ENCODE measurements at regions not wholly inside any gene's neighbourhood (a gene's known extent, or its start where the extent isn't known, plus 50 kb on each side); places are given as distances from the start of the nearest gene placed in this dataset.

DNA sequence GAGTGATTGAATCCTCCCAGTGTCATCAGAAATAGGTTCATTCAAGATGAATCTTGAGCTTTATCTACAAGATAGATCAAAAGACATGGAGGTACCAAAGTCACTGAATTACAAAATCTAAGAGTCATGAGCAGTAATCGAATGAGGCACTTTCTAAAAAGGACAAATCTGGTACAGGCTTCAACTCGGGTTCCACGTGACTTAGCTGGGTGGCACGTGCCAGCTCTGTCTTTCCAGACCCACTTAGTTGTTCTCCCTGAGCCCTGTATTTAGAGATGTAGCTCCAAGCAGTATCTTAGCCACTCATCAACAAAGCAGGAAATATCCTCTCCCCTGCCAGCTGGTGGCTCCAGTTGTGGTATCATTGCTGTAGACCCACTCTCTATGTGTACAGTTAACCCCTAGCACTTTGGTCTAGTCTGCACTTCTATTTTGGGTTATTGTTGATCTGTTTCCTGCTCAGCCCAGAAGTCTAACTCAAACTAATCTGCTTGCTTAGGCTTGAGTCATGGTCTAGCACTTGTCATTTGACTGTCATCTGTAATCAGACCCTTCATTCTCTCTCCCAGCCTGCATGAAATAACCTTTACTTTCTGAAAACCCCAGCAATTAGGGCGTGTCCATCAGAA lies 528.7 kb downstream of the ETS1 start:
- no peak for DNase-seq

DNA sequence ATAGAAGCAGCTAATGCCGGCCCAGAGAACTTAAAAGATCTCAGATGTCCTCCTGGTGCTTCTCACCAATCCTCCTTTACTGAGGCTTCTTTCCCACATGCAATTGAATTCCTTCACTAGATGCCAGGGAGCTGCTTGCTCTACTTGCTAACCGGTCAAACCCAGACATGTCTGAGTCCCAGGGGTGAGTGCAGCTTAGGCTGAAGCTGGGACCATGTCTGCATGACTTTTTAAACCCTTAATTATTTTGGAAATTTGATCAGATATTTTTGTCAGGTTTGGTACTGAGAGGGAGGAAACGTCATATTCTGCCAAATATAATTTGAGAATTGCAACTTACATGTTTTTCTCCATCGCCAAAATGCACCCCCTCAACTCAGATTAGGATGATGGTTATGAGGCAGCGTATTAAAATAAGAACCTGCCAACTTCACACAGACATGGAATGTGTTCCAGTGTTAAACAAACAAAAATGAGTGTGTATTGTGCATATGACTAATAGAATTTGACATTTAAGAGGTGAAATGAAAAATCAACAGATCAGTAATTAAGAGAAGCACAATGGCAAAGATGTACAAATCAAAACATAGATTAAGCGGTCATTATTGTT lies 529.5 kb downstream of the ETS1 start:
- DNase-seq: no peak

DNA sequence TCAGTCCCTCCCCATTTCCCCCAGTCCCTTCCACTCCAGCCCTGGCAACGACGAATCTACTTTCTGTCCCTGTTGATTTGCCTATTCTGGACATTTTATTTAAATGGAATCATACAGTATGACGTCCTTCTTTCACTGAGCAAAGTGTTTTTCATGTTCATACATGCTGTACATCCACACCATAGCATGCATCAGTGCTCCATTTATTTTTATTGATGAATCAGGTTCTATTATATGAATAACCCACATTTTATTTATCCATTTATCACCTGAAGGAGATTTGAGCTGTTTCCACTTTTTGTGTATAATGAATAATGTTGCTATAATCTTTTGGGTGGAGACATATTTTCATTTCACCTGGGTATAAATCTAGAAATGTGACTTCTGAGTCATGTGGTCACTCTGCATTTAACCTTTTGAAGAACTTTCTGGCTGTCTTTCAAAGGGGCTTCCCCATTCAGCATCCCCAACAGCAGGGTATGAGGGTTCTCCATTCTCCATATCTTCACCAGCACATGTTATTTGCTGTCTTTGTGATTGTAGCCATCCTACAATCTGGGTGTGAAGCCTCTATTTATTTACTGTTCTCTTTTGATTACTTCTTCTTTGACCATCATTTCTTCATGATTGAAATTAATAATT lies 531.7 kb downstream of the ETS1 start:
- DNase-seq: no peak

DNA sequence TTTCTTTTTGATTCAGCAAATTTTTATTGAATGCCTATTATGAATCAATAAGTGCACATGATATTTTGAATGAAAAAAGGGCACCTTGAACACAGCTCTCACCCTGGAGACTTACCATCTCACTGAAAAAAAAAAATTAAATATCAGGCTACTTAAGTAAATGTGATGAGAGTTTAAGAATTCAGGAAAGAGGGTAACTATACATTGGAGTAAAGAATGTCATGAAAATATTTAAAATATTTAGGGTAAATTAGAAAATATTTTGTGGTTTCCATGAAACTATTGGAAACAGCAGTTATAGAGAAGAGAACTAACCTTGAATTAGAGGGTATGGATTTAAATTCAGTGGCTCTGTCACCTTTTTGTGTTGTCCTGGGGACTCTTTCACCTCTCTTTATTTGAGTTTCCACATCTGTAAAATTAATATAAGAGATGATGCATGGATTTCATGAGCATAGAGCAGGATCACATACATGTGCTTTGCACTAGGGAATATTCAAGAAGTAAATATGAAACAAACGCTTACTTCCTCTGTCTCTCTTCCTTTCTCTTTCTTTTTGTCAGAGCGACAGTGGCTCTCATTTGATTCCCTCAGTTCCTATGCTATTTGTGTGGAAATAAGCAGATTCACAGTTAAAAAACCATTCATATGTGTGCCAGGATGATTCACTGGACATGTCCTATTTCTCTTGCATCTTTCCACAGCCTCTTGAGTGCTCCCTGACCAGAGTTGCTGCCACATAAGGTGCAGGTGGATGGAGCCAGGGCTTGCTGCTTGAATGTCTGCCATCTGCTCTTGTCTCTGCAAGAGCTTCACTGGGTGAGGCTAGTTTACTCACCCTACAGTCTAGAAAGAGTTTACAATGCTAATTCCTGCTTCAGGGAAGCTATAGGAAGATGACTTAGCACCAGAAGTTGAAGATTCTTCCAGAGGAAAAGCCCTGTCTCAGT lies 533.1 kb downstream of the ETS1 start:
- peak; percentile 58 for DNase-seq

DNA sequence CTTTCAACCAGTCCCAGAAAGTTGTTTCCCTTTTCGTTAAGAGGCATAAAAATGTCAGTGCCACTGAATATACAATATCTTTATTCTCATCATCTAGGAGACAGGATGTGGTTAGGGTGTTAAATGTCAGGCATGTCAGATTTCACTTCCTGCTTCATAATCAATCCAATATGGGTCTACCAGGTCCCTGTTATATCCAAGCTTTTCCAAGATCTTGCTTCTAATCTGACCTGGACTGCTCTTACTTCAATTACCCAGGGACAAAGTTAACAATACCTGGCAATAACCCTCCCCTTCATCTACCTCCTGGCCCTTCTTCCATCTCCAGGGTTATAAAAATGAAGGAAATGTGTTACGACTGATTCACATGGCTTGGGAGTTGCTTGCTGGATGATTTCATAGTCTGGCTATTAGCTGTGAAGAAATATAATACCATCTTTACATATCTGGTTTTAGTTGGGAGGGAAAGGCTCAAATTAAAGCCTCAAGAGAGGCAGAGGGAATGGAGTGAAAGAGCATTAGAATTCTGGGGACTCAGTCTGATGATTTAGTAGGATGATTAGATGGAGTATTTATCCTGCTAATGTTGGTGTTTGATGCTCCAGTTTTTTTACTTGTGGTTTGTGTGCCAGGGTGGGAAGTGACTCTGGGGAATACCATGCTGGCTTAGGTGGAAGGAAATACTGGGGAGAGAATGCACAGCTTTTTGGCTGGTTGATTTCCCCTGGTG lies 534.3 kb downstream of the ETS1 start:
- DNase-seq: peak; percentile 93

DNA sequence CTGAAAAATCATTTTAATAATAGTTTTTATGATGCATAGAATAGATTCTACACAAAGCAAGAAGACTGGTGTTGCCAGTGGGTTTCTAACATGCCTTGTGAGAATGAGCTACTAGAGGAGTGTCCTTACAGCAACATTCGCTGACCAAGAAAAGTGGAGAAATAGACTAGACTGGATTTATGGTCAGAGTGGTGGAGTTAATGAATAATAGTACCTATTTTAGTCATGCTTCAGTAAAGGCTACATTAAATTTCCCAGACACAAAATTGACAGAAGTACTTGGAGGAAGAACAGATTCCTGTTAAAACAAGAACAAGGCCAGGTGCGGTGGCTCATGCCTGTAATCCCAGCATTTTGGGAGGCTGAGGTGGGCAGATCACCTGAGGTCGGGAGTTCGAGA lies 539.2 kb downstream of the ETS1 start:
- DNase-seq: no peak

DNA sequence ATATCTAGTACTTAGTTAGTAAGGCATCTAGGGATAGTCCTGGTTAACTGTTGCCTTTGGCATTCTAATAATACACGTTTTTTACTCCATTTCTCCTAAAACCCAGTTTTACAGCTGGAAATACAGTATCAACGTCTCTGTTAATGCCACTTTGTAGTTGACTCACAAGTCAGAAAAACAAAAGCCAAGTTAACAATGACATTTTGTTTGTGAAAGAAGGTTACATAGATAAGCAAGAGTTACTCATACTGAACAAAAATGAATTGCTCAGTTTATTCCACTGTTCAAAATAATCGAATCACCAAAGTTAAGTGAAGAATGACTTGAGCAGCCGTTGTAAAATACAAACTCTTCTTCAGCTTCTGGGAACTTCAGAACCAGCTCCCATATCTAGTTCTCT lies 540.3 kb downstream of the ETS1 start:
- DNase-seq: no peak

DNA sequence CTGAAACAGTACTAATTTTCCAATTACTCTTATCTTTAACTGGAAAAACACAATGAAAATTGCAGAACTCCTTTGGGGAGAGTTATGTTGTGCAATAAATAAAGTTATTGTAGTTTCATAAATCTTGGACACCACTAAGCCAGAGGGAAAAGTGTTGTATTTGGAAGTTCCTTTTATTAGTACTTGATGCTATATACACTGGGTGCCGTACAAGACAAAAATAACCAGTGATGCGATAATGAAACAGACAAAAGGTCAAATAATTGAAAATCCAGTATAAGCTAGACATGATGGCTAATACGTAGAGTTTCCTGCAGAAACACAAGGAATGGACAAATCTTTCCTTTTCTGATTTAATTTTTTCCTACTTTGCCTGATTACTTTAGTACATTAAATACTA lies 541.1 kb downstream of the ETS1 start:
- no peak for DNase-seq

DNA sequence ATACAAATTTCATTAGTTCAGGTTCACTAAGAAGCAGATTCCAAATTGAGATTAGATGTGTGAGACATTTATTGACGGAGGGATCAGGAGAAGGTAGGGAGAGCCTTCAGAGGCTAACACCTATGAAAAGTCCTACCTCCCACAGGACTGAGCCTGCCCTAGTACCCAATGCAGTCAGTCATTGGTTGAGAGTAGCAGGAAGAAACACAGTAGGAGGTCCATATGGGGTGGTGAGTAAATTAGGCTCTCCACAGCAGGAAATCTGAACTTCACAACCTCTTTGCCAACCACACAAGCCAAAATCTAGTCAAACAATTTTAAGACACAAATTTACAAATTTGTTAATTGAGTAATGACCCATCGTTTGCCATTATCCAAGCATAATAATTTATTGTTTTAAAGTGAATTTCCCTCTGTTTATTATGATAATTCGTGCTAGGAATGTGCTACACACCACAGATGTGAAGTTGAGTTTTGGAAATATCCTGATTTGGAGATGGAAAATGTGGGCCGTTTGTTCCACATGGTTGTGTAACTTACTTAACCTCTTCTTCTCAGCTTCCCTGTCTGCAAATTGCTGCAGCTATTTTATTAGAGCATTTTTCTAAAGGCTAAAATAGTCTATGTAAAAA lies 542.1 kb downstream of the ETS1 start:
- DNase-seq: peak; percentile 29

DNA sequence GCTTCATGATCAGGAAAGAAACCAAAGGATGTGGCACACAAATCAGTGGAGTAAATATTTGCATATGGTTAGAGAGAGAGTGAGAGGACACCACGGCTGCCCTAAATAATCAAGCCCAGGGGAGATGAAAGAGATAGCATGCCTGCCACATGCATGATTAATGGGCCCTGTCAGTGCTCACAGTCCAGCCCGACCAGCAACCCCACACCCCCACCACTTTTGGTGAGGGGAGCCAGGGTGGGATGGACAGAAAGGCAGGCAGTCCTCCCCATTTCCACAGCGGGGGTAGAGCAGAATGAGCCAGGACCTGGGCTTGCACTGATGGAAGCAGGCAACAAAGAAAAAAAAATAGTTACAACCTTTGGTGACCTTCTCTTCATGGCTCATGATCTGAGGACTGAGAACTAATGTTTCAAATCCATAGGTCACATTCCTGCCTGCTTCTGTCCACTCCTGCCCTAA lies 545.0 kb downstream of the ETS1 start:
- no peak for DNase-seq

DNA sequence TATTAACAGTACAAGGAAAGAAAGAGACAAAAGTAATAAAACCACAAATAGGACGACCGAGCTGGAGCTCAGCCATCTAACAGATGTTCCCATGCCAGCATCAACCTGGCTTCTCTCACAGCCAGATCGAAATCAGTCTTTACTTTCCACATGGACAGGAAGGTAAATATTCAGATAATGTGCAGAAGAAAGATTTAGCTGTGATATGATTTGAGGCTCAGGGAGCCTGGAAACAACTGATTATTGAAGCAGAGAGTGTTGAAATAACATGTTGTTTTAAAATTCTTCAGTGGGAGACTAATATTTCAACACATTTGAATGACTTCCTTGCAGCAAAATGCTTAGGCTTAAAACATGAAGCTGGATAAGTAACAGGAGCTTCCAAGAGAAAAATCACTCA lies 546.8 kb downstream of the ETS1 start:
- DNase-seq: peak; percentile 72

DNA sequence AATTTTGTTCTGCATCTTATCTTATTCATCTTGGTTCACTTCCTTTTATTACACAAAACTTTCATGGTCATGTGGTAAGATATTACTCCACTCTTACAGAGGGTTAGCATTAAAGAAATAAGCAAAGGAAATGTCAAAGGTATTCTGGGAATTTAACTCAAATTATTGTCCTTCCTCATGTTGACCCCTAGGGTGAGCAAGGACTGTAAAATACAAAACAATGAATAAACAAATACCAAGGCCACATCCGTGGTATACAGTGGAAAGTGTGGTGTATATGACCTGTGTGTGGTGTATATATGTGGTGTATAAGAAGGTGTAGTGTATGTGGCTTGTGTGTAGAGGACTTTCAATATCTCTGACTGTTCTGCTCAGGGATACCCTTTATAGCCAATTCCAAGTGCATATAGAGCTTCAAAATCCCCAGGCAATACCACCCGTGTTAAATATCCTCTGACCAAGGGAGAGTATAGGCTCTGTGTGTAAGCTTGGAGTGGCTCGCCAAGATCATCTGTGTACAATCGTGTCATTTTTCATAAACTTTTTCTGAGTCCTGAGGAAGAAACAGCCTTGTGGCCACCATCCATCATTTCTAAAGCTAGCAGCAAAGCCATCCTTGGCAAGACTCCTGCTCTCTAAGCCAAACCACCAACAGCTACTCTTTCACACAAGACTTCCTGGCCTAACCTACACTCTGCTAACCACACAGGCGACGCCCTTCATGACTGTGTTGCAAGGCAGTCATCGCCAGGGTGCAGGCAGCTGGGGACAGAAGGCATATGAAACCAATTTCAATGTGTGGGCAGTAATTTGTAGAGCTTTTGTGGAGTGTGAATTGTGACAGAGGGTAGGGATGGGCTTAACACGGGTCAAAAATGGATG lies 548.0 kb downstream of the ETS1 start:
- DNase-seq: peak; percentile 97

DNA sequence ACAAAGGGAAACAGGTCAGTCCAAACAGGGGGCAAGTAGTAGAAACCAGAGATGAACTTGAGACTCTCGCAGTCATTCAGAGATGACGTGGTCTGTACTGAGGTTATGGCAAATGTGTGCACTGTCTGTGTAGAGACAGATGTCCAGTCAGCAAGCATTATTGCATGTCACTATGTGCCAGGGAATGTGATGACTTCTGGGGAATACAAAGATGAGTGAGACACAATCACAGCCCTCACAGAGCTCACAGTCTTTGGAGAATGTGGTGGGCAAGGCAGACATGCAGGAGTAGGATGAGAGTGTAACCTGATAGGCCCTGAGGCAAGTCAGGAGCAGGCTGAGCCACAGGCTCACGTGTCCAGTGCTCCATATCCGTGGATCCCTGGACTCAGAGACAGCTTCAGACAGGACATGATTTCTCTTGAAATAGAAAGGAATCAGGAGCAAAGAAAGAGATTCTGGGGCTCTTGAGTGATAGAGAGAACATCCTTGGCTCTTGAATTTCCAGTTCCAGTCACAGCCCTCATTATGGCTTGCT lies 550.7 kb downstream of the ETS1 start:
- DNase-seq: peak; percentile 43

DNA sequence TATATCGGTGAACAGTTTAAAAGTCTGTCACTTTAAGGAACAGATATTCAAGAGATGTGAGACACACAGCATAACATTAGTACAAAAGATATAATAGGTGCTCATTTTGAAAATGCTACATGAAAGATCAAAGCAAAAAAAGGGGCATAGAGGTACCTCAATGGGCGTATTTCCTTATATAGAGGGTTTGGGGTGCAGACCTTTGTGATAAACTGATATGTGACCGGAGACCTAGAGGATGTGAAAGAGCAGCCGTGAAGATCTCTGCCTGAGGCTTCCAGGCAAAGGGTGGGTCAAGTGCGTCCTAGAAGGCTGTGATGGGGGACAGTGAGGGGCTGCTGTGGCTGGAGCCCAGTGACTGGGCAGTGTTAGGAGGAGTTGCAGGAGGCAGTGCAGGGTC lies 551.4 kb downstream of the ETS1 start:
- no peak for DNase-seq

DNA sequence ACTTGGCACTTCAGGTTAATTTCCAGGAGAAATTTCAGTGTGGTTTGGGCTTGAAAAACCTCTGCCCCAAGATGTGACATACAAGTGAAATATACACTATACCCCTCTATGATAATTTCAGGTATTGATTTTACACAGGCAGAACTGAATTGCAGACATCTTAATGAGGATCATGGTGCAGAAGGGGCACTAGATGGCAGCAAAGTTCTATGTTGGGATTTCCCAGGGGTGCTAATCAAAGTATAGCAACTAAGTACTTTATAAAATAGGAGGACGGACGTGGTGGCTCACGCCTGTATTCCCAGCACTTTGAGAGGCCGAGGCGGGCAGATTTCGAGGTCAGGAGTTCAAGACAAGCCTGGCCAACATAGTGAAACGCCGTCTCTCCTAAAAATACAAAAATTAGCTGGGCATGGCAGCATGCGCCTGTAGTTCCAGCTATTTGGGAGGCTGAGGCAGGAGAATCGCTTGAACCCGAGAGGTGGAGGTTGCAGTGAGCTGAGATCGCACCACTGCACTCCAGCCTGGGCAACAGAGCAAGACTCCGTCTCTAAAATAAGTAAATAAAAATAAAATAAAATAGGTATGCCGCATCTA lies 555.7 kb downstream of the ETS1 start:
- peak; percentile 75 for DNase-seq

DNA sequence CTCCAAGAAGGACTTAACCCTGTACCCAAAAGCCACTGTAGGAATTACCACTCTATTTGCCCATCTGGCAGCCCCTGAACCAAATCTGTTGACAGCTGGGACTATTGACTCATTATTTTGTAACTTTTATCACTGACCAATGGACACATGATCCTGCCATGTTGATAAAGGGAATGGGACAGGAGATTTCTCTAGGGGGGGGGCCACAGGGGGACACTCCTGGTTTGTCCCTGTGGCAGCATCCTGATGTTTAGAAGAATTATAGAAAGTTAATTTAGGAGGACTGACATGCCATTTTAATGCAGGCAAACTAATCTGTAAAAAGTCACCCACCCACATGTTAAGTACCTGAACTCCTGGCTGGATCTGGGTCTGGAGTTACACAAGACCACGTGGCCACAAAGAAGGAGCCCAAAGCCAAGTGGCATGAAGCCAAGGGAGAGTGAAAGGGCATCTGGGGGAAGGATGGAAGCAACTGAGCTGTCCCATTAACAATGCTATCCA lies 558.1 kb downstream of the ETS1 start:
- DNase-seq: peak; percentile 21

DNA sequence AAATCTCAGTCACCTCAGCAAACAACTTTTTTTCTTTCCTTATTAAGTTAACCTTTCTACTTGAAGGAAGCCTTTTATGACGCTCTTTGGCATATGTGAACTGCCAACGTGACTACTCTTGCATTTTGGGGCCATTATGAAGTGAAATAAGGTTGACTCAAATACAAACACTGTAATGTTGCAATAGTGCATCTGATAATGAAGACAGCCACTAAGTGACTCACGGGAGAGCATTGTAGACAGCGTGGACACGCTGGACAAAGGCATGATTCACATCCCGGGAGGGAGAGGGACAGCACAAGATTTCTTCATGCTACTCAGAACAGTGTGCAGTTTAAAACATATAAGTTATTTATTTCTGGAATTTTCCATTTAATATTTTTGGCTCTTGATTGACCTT lies 560.8 kb downstream of the ETS1 start:
- peak; percentile 95 for DNase-seq

DNA sequence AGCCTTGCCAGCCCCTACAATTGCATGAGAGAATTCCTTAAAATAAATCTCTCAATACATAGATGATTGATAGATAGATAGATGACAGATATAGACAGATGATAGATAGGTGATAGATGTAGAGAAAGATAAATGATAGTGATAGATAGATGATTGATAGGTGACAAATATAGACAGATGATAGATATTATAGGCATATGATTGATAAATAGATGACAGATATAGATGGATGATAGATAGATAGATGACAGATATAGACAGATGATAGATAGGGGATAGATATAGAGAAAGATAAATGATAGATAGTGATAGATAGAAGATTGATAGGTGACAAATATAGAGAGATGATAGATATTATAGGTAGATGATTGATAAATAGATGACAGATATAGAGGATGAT lies 564.6 kb downstream of the ETS1 start:
- no peak for DNase-seq

DNA sequence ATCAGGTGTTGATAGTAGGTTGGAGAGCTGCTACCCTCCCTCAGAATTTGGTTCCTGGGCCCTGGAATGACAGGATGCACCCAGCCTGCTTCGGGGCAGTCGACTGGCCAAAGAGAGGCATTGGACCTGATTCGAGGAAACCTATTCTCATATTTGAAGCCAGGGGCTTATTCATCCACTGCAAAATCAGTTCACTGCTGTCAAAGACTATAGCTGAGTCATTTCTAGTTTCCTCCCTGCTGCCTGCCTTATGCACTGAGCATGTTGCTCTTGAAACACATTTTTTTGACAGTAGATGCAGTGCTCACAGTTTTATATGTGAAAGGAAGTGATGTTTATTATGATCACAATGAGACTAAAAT lies 565.4 kb downstream of the ETS1 start:
- DNase-seq: peak; percentile 66

DNA sequence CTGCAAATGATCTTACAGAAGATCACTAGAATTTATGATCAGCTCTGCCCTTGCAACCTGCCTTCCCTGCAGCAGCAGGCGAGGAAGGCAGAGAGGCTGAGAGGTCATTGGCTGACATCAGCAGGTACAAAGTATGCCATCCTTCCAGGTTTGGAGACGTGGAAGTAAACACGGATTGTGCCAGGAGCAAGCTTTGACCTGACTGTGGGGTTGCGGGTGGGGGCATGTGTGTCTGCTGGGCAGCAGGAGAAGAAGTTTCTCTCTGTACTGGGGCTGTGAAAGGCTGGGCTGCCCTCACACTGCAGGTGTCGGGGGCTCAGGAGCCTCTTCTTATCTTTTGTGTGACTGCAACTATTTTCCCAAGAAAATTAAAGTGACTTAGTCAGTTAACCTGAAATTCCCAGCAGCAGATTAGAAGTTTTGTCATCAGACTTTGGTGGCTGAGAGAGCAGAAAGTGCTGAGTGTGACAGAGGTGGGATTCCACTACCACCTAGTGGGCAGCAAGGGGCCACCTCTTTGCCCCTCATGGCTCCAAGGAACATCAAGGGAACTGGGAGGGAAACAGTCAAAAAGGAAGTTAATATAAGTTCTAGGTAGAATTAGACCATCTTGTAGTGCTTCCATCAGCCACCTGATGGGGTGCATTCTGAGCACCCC lies 565.9 kb downstream of the ETS1 start:
- peak; percentile 31 for DNase-seq
